Neural cell (in vitro differentiated cells): ENCODE measurements at regions not wholly inside any gene's neighbourhood (a gene's known extent, or its start where the extent isn't known, plus 50 kb on each side); places are given as distances from the start of the nearest gene placed in this dataset.

Experiments
- H2AFZ ChIP-seq: fragments of 200-600, 300-800 bp; sonication (generic), shearing (Covaris generic); 2 replicates; pipeline ENCODE4 v1.6.0; 2014; ENCODE audit warnings: low read depth, mild to moderate bottlenecking, antibody characterized with exemption, low read length, moderate library complexity
- H3F3A ChIP-seq: fragments of 200-600 bp; shearing (Covaris generic); 2 replicates; pipeline ENCODE4 v1.6.1; 2016; ENCODE audit warnings: mild to moderate bottlenecking, moderate library complexity, mixed read lengths, antibody characterized with exemption, low read length; ENCODE audit not compliant: insufficient read depth, poor library complexity, severe bottlenecking
- H3K27ac ChIP-seq: fragments of 200-600, 300-800 bp; sonication (generic), shearing (Covaris generic); 2 replicates; pipeline ENCODE4 v1.5.1; 2014; ENCODE audit warnings: mild to moderate bottlenecking, low read length, moderate library complexity
- H3K27me3 ChIP-seq: fragments of 300-800, 200-600 bp; sonication (generic), shearing (Covaris generic); 2 replicates; pipeline ENCODE4 v1.6.0; 2014; ENCODE audit warnings: mild to moderate bottlenecking, low read depth, low read length, moderate library complexity; ENCODE audit not compliant: insufficient read depth
- H3K36me3 ChIP-seq: fragments of 300-800, 200-600 bp; sonication (generic), shearing (Covaris generic); 2 replicates; pipeline ENCODE4 v1.5.1; 2014; ENCODE audit warnings: mild to moderate bottlenecking, antibody characterized with exemption, low read length, moderate library complexity; ENCODE audit not compliant: insufficient read depth
- H3K4me2 ChIP-seq: fragments of 300-800, 200-600 bp; sonication (generic), shearing (Covaris generic); 2 replicates; pipeline ENCODE4 v1.6.0; 2014; ENCODE audit warnings: mild to moderate bottlenecking, low read length
- H3K4me3 ChIP-seq: fragments of 300-800, 200-600 bp; sonication (generic), shearing (Covaris generic); 2 replicates; pipeline ENCODE4 v1.5.1; 2014; ENCODE audit warnings: mild to moderate bottlenecking, low read length, moderate library complexity
- H3K79me2 ChIP-seq: fragments of 200-600 bp; shearing (Covaris generic); replicated peaks from 2 replicates; pipeline ENCODE4 v1.6.0; 2014; ENCODE audit warnings: mild to moderate bottlenecking, low read length, moderate library complexity; ENCODE audit not compliant: insufficient read depth
- H3K9ac ChIP-seq: fragments of 300-800, 200-600 bp; sonication (generic), shearing (Covaris generic); 2 replicates; pipeline ENCODE4 v1.6.1; 2016; ENCODE audit warnings: mild to moderate bottlenecking, low read length, mixed read lengths
- H3K9me2 ChIP-seq: fragments of 200-600 bp; shearing (Covaris generic); 2 replicates; pipeline ENCODE4 v1.6.1; 2016; ENCODE audit warnings: mild to moderate bottlenecking, low read length, mixed read lengths; ENCODE audit not compliant: insufficient read depth
- H3K9me3 ChIP-seq: fragments of 200-600, 300-800 bp; sonication (generic), shearing (Covaris generic); 2 replicates; pipeline ENCODE4 v1.6.1; 2016; ENCODE audit warnings: mild to moderate bottlenecking, mixed run types, low read length, moderate library complexity, mixed read lengths
- H4K20me1 ChIP-seq: fragments of 200-600 bp; shearing (Covaris generic); 2 replicates; pipeline ENCODE4 v1.6.1; 2016; ENCODE audit warnings: mild to moderate bottlenecking, mixed run types; ENCODE audit not compliant: insufficient read depth
- CTCF ChIP-seq: fragments of 450-650 bp; IDR thresholded peaks from 2 replicates; pipeline ENCODE4 v1.5.1; 2014; ENCODE audit warnings: antibody characterized with exemption, mild to moderate bottlenecking, moderate library complexity; ENCODE audit not compliant: poor library complexity, severe bottlenecking
- EP300 ChIP-seq: fragments of 450-650 bp; conservative IDR thresholded peaks from 2 replicates; pipeline ENCODE4 v1.6.1; 2014; ENCODE audit warnings: antibody characterized with exemption, mild to moderate bottlenecking, moderate library complexity; ENCODE audit not compliant: poor library complexity, severe bottlenecking
- EZH2 ChIP-seq: fragments of 200-600, 300-800 bp; shearing (Covaris generic), sonication (generic); IDR thresholded peaks from 2 replicates; pipeline ENCODE4 v1.6.1; 2014; ENCODE audit warnings: antibody characterized with exemption, low read length, borderline replicate concordance, mild to moderate bottlenecking; ENCODE audit not compliant: insufficient read depth, poor library complexity, severe bottlenecking
- MXI1 ChIP-seq: fragments of 450-650 bp; conservative IDR thresholded peaks from 2 replicates; pipeline ENCODE4 v1.6.1; 2014; ENCODE audit warnings: antibody characterized with exemption, mild to moderate bottlenecking; ENCODE audit not compliant: poor library complexity, severe bottlenecking
- POLR2AphosphoS5 ChIP-seq: IDR thresholded peaks from 2 replicates; pipeline ENCODE4 v1.6.1; 2012
- RAD21 ChIP-seq: fragments of 450-650 bp; conservative IDR thresholded peaks from 2 replicates; pipeline ENCODE4 v1.6.1; 2014; ENCODE audit warnings: antibody characterized with exemption, mild to moderate bottlenecking, moderate library complexity
- REST ChIP-seq: IDR thresholded peaks from 2 replicates; pipeline ENCODE4 v1.6.1; 2012; ENCODE audit warnings: borderline replicate concordance
- SMC3 ChIP-seq: fragments of 450-650 bp; conservative IDR thresholded peaks from 2 replicates; pipeline ENCODE4 v1.6.1; 2014; ENCODE audit warnings: antibody characterized with exemption, mild to moderate bottlenecking, moderate library complexity; ENCODE audit not compliant: poor library complexity
- TAF1 ChIP-seq: IDR thresholded peaks from 2 replicates; pipeline ENCODE4 v1.6.1; 2012; ENCODE audit warnings: low read depth

GRCh38 chr6:134809130-134809529, 140.8 kb downstream of the ALDH8A1 start:
- no peaks in the 10 kb centered on the region for H3K36me3 ChIP-seq
- H3K27ac ChIP-seq, result no peak overlapping the region
- no peak overlapping the region for H3K4me2 ChIP-seq
- H3K9me3 ChIP-seq, result no peaks in the 10 kb centered on the region
- no peak overlapping the region for H3K4me3 ChIP-seq
- H3K79me2 ChIP-seq, result no peaks in the 10 kb centered on the region
- no peaks in the 10 kb centered on the region for H3K9me2 ChIP-seq
- no peaks in the 10 kb centered on the region for H4K20me1 ChIP-seq
- no peak overlapping the region for H2AFZ ChIP-seq
- H3K9ac ChIP-seq, result no peak overlapping the region
- no peaks in the 10 kb centered on the region for H3K27me3 ChIP-seq
- no peak for TF ChIP-seq SMC3
- no peak for TF ChIP-seq TAF1
- TF ChIP-seq EP300, result no peak
- TF ChIP-seq REST, result no peak
- TF ChIP-seq MXI1, result no peak
- no peak for TF ChIP-seq POLR2AphosphoS5
- TF ChIP-seq EZH2, result no peak
- no peak for TF ChIP-seq CTCF
- TF ChIP-seq RAD21, result no peak
- no peaks in the 10 kb centered on the region for H3F3A ChIP-seq

- no peaks in the 10 kb centered on the region for H3K9me2 ChIP-seq
- H3K9me3 ChIP-seq, result no peaks in the 10 kb centered on the region
- no peak overlapping the region for H3K27ac ChIP-seq
- H3K27me3 ChIP-seq, result no peaks in the 10 kb centered on the region
- H3K79me2 ChIP-seq, result no peaks in the 10 kb centered on the region
- H2AFZ ChIP-seq, result no peak overlapping the region
- H3K4me3 ChIP-seq, result no peak overlapping the region
- H4K20me1 ChIP-seq, result no peaks in the 10 kb centered on the region
- TF ChIP-seq SMC3, result no peak
- no peak for TF ChIP-seq EP300
- TF ChIP-seq EZH2, result no peak
- TF ChIP-seq MXI1, result no peak
- TF ChIP-seq POLR2AphosphoS5, result no peak
- no peak for TF ChIP-seq RAD21
- TF ChIP-seq CTCF, result no peak
- no peak for TF ChIP-seq REST
- no peak for TF ChIP-seq TAF1
- no peaks in the 10 kb centered on the region for H3K36me3 ChIP-seq
- no peak overlapping the region for H3K4me2 ChIP-seq
- no peaks in the 10 kb centered on the region for H3F3A ChIP-seq
- H3K9ac ChIP-seq, result no peak overlapping the region
Measured at GRCh38 chr6:134806180-134806798, 143.6 kb downstream of the ALDH8A1 start.
